Loucy (cell line): ENCODE measurements at regions not wholly inside any gene's neighbourhood (a gene's known extent, or its start where the extent isn't known, plus 50 kb on each side); places are given as distances from the start of the nearest gene placed in this dataset.

Experiments
- H2AFZ ChIP-seq: fragments of 200-600 bp; sonication (generic); 2 replicates; pipeline ENCODE4 v1.6.0; 2016; ENCODE audit warnings: antibody characterized with exemption, mild to moderate bottlenecking, low read length, moderate library complexity
- H3F3A ChIP-seq: fragments of 200-600 bp; 2 replicates; pipeline ENCODE4 v1.6.0; 2016; ENCODE audit warnings: antibody characterized with exemption, low read depth, mild to moderate bottlenecking
- H3K27me3 ChIP-seq: fragments of 200-600 bp; sonication (generic); 2 replicates; pipeline ENCODE4 v1.6.1; 2014; ENCODE audit warnings: low read length, mild to moderate bottlenecking; ENCODE audit not compliant: insufficient read depth, poor library complexity, severe bottlenecking
- H3K36me3 ChIP-seq: fragments of 200-600 bp; sonication (generic); 2 replicates; pipeline ENCODE4 v1.6.1; 2016; ENCODE audit warnings: low read length; ENCODE audit not compliant: insufficient read depth
- H3K4me1 ChIP-seq: fragments of 200-600 bp; sonication (generic); 2 replicates; pipeline ENCODE4 v1.5.1; 2014; ENCODE audit warnings: low read length, mild to moderate bottlenecking; ENCODE audit not compliant: insufficient read depth, poor library complexity, severe bottlenecking
- H3K4me2 ChIP-seq: fragments of 200-600 bp; sonication (generic); 2 replicates; pipeline ENCODE4 v1.6.0; 2014; ENCODE audit warnings: antibody characterized with exemption, low read length, low read depth, mild to moderate bottlenecking; ENCODE audit not compliant: poor library complexity, severe bottlenecking
- H3K4me3 ChIP-seq: fragments of 200-600 bp; sonication (generic); 2 replicates; pipeline ENCODE4 v1.5.1; 2014; ENCODE audit warnings: low read length, mild to moderate bottlenecking, mixed read lengths; ENCODE audit not compliant: poor library complexity, severe bottlenecking
- H3K79me2 ChIP-seq: fragments of 200-600 bp; sonication (generic); 2 replicates; pipeline ENCODE4 v1.6.1; 2014; ENCODE audit warnings: low read length; ENCODE audit not compliant: insufficient read depth
- H3K9ac ChIP-seq: fragments of 200-600 bp; sonication (generic); 2 replicates; pipeline ENCODE4 v1.6.0; 2014; ENCODE audit warnings: mild to moderate bottlenecking, low read depth, low read length, moderate library complexity; ENCODE audit not compliant: poor library complexity, severe bottlenecking
- H3K9me2 ChIP-seq: fragments of 200-600 bp; sonication (generic); replicated peaks from 2 replicates; pipeline ENCODE4 v1.6.1; 2016; ENCODE audit warnings: low read depth, low read length, mixed read lengths
- H3K9me3 ChIP-seq: fragments of 200-600 bp; sonication (generic); 2 replicates; pipeline ENCODE4 v1.6.1; 2014; ENCODE audit warnings: mild to moderate bottlenecking, antibody characterized with exemption, low read length, low read depth; ENCODE audit not compliant: insufficient read depth
- H4K20me1 ChIP-seq: fragments of 200-600 bp; sonication (generic); 2 replicates; pipeline ENCODE4 v1.6.0; 2014; ENCODE audit warnings: antibody characterized with exemption, low read length, mild to moderate bottlenecking; ENCODE audit not compliant: insufficient read depth, poor library complexity, severe bottlenecking
- EZH2phosphoT487 ChIP-seq: fragments of 200-600 bp; IDR thresholded peaks from 2 replicates; pipeline ENCODE4 v1.6.1; 2018; ENCODE audit warnings: antibody characterized with exemption, mild to moderate bottlenecking, moderate library complexity, borderline replicate concordance
- TF ChIP-seq, protein P1 (sequence below): fragments of 200-600 bp; sonication (generic); conservative IDR thresholded peaks from 2 replicates; pipeline ENCODE4 v1.5.1; 2014; ENCODE audit warnings: mild to moderate bottlenecking, antibody characterized with exemption, low read length

GRCh38 chr11:90349731-90350130 lies 126.9 kb upstream of the CHORDC1 start:
- no peaks in the 10 kb centered on the region for H3K27me3 ChIP-seq
- no peak overlapping the region for H2AFZ ChIP-seq
- H3K4me3 ChIP-seq: no peak overlapping the region
- no peaks in the 10 kb centered on the region for H3K79me2 ChIP-seq
- no peaks in the 10 kb centered on the region for H3K9me2 ChIP-seq
- H3K36me3 ChIP-seq: no peaks in the 10 kb centered on the region
- no peaks in the 10 kb centered on the region for H3F3A ChIP-seq
- TF ChIP-seq, protein P1, sequence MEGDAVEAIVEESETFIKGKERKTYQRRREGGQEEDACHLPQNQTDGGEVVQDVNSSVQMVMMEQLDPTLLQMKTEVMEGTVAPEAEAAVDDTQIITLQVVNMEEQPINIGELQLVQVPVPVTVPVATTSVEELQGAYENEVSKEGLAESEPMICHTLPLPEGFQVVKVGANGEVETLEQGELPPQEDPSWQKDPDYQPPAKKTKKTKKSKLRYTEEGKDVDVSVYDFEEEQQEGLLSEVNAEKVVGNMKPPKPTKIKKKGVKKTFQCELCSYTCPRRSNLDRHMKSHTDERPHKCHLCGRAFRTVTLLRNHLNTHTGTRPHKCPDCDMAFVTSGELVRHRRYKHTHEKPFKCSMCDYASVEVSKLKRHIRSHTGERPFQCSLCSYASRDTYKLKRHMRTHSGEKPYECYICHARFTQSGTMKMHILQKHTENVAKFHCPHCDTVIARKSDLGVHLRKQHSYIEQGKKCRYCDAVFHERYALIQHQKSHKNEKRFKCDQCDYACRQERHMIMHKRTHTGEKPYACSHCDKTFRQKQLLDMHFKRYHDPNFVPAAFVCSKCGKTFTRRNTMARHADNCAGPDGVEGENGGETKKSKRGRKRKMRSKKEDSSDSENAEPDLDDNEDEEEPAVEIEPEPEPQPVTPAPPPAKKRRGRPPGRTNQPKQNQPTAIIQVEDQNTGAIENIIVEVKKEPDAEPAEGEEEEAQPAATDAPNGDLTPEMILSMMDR: no peak
- no peak for TF ChIP-seq EZH2phosphoT487
- H4K20me1 ChIP-seq: no peaks in the 10 kb centered on the region
- no peak overlapping the region for H3K4me2 ChIP-seq
- no peaks in the 10 kb centered on the region for H3K4me1 ChIP-seq
- no peak overlapping the region for H3K9ac ChIP-seq
- no peaks in the 10 kb centered on the region for H3K9me3 ChIP-seq

DNA sequence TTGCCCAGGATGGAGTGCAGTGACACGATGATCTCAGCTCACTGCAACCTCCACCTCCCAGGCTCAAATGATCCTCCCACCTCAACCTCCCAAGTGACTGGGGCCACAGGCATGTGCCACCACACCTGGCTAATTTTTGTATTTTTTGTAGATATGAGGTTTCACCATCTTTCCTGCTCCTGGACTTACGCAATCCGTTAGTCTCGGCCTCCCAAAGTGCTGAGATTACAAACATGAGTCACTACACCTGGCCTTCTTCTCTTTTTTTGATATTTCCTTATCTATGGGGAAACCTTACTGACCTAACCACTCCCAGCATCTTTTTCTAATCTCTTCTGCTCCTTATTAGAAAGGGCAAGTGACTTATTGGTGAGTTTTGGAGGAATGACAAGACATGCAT lies 121.7 kb upstream of the CHORDC1 start:
- H3K9me2 ChIP-seq: no peaks in the 10 kb centered on the region
- no peak overlapping the region for H2AFZ ChIP-seq
- no peaks in the 10 kb centered on the region for H3K36me3 ChIP-seq
- H3K4me3 ChIP-seq: no peak overlapping the region
- H3K4me2 ChIP-seq: no peak overlapping the region
- H3K9ac ChIP-seq: no peak overlapping the region
- H3F3A ChIP-seq: no peaks in the 10 kb centered on the region
- TF ChIP-seq, protein P1: no peak
- TF ChIP-seq EZH2phosphoT487: no peak
- H3K9me3 ChIP-seq: no peaks in the 10 kb centered on the region
- H3K79me2 ChIP-seq: no peaks in the 10 kb centered on the region
- no peaks in the 10 kb centered on the region for H3K4me1 ChIP-seq
- no peaks in the 10 kb centered on the region for H3K27me3 ChIP-seq
- H4K20me1 ChIP-seq: no peaks in the 10 kb centered on the region

GRCh38 chr11:90343673-90344072 lies 120.8 kb upstream of the CHORDC1 start:
- H3K4me1 ChIP-seq: no peaks in the 10 kb centered on the region
- TF ChIP-seq, protein P1: no peak
- TF ChIP-seq EZH2phosphoT487: no peak
- H3K9me2 ChIP-seq: no peaks in the 10 kb centered on the region
- H3K9me3 ChIP-seq: no peaks in the 10 kb centered on the region
- no peak overlapping the region for H3K4me3 ChIP-seq
- no peaks in the 10 kb centered on the region for H3K36me3 ChIP-seq
- H3K9ac ChIP-seq: no peak overlapping the region
- no peak overlapping the region for H3K4me2 ChIP-seq
- no peaks in the 10 kb centered on the region for H3K27me3 ChIP-seq
- H3F3A ChIP-seq: no peaks in the 10 kb centered on the region
- no peaks in the 10 kb centered on the region for H3K79me2 ChIP-seq
- no peaks in the 10 kb centered on the region for H4K20me1 ChIP-seq
- H2AFZ ChIP-seq: no peak overlapping the region
